ENCODE measurements at regions not wholly inside any gene's neighbourhood (a gene's known extent, or its start where the extent isn't known, plus 50 kb on each side); places are given as distances from the start of the nearest gene placed in this dataset.

DNA sequence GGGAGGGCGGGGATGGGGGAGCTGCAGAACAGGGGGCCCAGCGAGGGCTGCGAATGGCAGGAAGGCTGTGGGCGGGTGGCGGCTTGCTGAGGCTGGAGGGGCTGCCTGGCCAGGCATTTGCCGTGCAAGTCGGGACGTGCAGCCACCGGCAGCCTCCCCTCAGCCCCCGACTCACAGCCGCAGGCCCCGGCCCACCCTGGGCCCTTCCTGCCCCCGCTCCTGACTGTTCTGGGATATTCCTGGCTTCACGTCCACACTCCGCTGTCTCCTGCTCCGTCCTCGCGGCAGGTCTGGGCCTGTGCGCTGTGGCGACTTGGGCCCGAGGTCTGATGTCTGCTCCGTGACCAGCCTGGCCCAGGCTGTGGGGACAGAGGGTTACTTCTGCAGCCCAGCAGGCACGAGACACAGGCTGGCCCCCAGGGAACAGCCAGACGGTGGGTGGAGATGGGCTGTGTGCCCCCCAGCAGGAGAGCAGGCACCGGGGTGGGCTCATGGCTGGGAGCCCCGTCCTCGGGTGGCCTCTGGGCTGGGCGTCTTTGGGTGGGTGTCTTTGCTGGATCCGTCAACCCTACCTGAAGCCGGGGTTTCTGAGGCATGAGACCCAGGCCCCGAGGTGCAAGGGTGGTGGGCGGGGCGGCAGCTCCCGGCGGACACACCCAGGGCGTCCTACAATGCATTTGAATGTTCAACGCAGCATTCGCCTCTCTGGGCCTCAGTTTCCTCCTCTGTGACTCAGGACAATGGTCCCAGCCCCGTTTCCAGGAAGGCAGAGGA lies 86.5 kb downstream of the FOXL3 start:
- peaks cover 30% of the 10 kb centered on the region for H3K27me3 ChIP-seq (ENCODE audit: insufficient read depth, poor library complexity, severe bottlenecking)
- no peak overlapping the region for H3K27ac ChIP-seq (replicated peaks)
- DNase-seq (ENCODE audit: low read depth in 1 of 2, low spot score in 1 of 2) = no peak
- no peak overlapping the region for H3K4me3 ChIP-seq (replicated peaks; ENCODE audit: insufficient read depth, low read length)
- TF ChIP-seq POLR2AphosphoS5 (IDR thresholded peaks at IDR 0.05; ENCODE audit: low read depth) (no peak), SPI1 (IDR thresholded peaks at IDR 0.05; ENCODE audit: borderline replicate concordance, low read depth) (no peak), GABPA (IDR thresholded peaks at IDR 0.05; ENCODE audit: low read depth) (no peak)
- TF ChIP-seq, protein P1, sequence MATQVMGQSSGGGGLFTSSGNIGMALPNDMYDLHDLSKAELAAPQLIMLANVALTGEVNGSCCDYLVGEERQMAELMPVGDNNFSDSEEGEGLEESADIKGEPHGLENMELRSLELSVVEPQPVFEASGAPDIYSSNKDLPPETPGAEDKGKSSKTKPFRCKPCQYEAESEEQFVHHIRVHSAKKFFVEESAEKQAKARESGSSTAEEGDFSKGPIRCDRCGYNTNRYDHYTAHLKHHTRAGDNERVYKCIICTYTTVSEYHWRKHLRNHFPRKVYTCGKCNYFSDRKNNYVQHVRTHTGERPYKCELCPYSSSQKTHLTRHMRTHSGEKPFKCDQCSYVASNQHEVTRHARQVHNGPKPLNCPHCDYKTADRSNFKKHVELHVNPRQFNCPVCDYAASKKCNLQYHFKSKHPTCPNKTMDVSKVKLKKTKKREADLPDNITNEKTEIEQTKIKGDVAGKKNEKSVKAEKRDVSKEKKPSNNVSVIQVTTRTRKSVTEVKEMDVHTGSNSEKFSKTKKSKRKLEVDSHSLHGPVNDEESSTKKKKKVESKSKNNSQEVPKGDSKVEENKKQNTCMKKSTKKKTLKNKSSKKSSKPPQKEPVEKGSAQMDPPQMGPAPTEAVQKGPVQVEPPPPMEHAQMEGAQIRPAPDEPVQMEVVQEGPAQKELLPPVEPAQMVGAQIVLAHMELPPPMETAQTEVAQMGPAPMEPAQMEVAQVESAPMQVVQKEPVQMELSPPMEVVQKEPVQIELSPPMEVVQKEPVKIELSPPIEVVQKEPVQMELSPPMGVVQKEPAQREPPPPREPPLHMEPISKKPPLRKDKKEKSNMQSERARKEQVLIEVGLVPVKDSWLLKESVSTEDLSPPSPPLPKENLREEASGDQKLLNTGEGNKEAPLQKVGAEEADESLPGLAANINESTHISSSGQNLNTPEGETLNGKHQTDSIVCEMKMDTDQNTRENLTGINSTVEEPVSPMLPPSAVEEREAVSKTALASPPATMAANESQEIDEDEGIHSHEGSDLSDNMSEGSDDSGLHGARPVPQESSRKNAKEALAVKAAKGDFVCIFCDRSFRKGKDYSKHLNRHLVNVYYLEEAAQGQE (IDR thresholded peaks at IDR 0.05; ENCODE audit: insufficient replicate concordance, low read depth) = no peak
- TF ChIP-seq, protein P2, sequence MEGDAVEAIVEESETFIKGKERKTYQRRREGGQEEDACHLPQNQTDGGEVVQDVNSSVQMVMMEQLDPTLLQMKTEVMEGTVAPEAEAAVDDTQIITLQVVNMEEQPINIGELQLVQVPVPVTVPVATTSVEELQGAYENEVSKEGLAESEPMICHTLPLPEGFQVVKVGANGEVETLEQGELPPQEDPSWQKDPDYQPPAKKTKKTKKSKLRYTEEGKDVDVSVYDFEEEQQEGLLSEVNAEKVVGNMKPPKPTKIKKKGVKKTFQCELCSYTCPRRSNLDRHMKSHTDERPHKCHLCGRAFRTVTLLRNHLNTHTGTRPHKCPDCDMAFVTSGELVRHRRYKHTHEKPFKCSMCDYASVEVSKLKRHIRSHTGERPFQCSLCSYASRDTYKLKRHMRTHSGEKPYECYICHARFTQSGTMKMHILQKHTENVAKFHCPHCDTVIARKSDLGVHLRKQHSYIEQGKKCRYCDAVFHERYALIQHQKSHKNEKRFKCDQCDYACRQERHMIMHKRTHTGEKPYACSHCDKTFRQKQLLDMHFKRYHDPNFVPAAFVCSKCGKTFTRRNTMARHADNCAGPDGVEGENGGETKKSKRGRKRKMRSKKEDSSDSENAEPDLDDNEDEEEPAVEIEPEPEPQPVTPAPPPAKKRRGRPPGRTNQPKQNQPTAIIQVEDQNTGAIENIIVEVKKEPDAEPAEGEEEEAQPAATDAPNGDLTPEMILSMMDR (IDR thresholded peaks at IDR 0.05; ENCODE audit: insufficient read depth, low read length) = no peak

DNA sequence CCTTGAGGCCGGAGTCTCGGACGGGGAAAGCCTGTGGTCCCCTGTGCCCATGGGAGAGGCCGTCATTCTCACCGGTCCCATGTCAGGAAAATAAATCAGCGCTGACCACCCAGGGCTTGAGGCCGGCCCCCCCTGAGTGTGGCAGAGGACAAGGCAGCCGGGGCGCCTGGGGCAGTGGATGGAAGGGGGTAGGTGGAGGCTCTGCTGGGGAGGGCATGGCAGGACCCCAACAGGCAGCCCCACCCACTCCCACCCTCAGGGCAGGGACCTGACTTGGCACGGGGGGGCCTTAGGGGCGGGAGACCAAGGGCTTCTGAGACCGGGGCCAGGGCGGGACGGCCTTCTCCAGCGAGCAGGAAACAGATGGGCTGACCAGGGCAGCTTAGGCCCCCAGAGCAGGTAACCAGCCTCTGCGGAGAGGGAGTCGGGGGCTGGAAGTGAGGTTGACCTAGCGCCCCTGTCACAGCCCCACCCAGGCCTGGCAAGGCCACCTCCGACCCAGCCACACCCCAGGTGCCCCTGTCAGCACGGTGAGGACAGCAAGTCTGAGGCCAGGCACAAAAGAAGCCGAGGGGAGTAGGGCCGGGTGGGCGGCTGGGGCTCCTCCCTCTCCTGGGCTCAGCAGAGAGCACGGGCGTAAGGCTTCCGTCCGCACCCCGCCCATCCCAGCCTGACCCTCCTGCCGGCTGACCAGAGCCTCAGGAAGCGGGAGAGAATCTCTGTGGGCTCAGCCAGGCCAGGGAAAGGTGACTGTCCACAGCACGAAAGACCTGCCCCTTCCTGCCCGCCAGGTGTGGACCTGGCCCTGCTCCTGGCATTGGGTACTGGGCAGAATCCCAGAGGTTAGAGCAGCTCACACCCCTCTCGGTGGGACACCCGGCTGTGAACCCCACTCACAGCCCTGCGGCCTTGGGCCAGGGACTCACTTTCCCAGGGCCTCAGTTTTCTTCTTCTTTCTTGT lies 87.4 kb downstream of the FOXL3 start:
- TF ChIP-seq, protein P2 (IDR thresholded peaks at IDR 0.05; ENCODE audit: insufficient read depth, low read length) = no peak
- no peak for TF ChIP-seq POLR2AphosphoS5 (IDR thresholded peaks at IDR 0.05; ENCODE audit: low read depth)
- TF ChIP-seq, protein P1 (IDR thresholded peaks at IDR 0.05; ENCODE audit: insufficient replicate concordance, low read depth) = no peak
- TF ChIP-seq SPI1 (IDR thresholded peaks at IDR 0.05; ENCODE audit: borderline replicate concordance, low read depth) = no peak
- no peak for TF ChIP-seq GABPA (IDR thresholded peaks at IDR 0.05; ENCODE audit: low read depth)
- Histone ChIP-seq H3K27me3 (ENCODE audit: insufficient read depth, poor library complexity, severe bottlenecking) (peaks cover 32% of the 10 kb centered on the region), H3K4me3 (replicated peaks; ENCODE audit: insufficient read depth, low read length) (no peak overlapping the region), H3K27ac (replicated peaks) (no peak overlapping the region)
- DNase-seq (ENCODE audit: low read depth in 1 of 2, low spot score in 1 of 2) = no peak

DNA sequence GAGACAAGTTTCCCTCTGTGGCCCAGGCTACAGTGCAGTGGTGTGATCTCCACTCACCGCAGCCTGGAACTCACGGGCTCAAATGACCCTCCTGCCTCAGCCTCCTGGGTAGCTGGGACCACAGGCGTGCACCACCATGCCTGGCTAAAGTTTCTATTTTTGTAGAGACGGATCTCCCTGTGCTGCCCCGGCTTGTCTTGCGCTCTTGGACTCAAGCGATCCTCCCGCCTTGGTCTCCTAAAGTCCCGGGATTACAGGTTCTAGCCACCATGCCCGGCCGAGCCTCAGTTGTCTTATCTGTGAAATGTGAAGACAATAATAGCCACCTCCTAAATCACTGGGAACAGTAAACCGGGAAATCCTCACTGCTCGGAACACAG lies 88.1 kb downstream of the FOXL3 start:
- Histone ChIP-seq H3K4me3 (replicated peaks; ENCODE audit: insufficient read depth, low read length) (no peak overlapping the region), H3K27ac (replicated peaks) (no peak overlapping the region), H3K27me3 (ENCODE audit: insufficient read depth, poor library complexity, severe bottlenecking) (peaks cover 32% of the 10 kb centered on the region)
- TF ChIP-seq SPI1 (IDR thresholded peaks at IDR 0.05; ENCODE audit: borderline replicate concordance, low read depth) = no peak
- TF ChIP-seq, protein P1 (IDR thresholded peaks at IDR 0.05; ENCODE audit: insufficient replicate concordance, low read depth) = no peak
- DNase-seq (ENCODE audit: low read depth in 1 of 2, low spot score in 1 of 2) = no peak

Measured in HL-60 (cell line).